ENCODE measurements at regions not wholly inside any gene's neighbourhood (a gene's known extent, or its start where the extent isn't known, plus 50 kb on each side); places are given as distances from the start of the nearest gene placed in this dataset.
"Not testable (repeated sequence)": the region's sequence is repeated elsewhere in the genome, so short reads cannot be mapped to it uniquely, and the experiment has no call there.

DNA sequence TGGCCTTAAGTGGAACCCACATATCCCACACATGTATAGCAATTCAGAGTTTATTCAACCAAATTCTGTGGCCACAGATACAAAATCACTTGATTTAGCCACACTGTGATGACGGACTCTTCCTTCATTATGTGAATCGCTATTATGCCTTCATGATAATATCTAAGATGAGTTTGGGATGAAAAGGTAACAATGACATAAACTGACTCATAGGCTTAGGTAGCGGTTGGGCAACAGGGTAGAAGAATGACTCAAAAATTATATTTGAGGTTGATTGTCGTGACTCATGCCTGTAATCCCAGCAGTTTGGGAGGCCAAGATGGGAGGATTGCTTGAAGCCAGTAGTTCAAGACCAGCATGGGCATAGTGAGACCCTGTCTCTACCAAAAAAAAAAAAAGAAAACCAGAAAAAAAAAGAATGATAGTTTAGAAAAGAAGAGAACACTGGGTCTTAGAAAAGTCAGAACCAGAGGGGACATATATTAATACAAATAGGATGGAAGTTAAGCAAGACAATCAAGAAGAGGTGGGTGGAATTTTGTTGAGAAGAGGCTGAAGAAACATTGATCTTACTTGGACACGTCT, 70.4 kb upstream of the USP9X start:
- Histone ChIP-seq H3K36me3 (replicated peaks; ENCODE audit: low read depth, low read length) (no peaks in the 10 kb centered on the region), H3K4me1 (ENCODE audit: low read length) (peaks cover 9% of the 10 kb centered on the region), H3K4me3 (ENCODE audit: low read length) (no peak overlapping the region), H4K20me1 (ENCODE audit: insufficient read depth, low read length) (no peaks in the 10 kb centered on the region), H3K4me2 (ENCODE audit: low read length) (no peak overlapping the region), H3K27ac (ENCODE audit: low read length) (no peak overlapping the region), H3K79me2 (ENCODE audit: low read length) (no peaks in the 10 kb centered on the region), H3K9me3 (ENCODE audit: insufficient read depth, low read length) (no peaks in the 10 kb centered on the region), H3K9ac (ENCODE audit: low read length) (no peak overlapping the region), H2AFZ (ENCODE audit: low read depth, low read length) (no peak overlapping the region), H3K27me3 (ENCODE audit: low read depth, low read length) (no peaks in the 10 kb centered on the region; the same call in 1 of the 2 replicates)
- no peak for TF ChIP-seq EZH2phosphoT487 (IDR thresholded peaks at IDR 0.05; ENCODE audit: low read depth)
- TF ChIP-seq, protein P1, sequence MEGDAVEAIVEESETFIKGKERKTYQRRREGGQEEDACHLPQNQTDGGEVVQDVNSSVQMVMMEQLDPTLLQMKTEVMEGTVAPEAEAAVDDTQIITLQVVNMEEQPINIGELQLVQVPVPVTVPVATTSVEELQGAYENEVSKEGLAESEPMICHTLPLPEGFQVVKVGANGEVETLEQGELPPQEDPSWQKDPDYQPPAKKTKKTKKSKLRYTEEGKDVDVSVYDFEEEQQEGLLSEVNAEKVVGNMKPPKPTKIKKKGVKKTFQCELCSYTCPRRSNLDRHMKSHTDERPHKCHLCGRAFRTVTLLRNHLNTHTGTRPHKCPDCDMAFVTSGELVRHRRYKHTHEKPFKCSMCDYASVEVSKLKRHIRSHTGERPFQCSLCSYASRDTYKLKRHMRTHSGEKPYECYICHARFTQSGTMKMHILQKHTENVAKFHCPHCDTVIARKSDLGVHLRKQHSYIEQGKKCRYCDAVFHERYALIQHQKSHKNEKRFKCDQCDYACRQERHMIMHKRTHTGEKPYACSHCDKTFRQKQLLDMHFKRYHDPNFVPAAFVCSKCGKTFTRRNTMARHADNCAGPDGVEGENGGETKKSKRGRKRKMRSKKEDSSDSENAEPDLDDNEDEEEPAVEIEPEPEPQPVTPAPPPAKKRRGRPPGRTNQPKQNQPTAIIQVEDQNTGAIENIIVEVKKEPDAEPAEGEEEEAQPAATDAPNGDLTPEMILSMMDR (IDR thresholded peaks at IDR 0.05; ENCODE audit: low read depth, low read length): no peak

DNA sequence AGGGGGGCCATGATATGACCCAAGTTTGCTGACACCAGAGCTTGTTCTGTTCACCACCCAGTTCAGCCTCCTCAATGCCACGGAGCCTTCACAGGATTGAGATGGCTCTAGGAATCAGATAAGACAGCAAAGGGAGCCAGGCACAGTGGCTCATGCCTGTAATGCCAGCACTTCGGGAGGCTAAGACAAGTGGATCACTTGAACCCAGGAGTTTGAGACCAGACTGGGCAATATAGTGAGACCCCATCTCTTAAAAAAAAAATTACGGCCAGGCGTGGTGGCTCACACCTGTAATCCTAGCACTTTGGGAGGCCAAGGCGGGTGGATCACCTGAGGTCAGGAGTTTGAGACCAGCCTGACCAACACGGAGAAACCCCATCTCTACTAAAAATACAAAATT, 67.5 kb upstream of the USP9X start:
- not testable (repeated sequence) for H3K4me2 ChIP-seq (ENCODE audit: low read length); H3K36me3 ChIP-seq (replicated peaks; ENCODE audit: low read depth, low read length); H3K79me2 ChIP-seq (ENCODE audit: low read length); H3K4me3 ChIP-seq (ENCODE audit: low read length); H3K4me1 ChIP-seq (ENCODE audit: low read length); H3K27me3 ChIP-seq (ENCODE audit: low read depth, low read length); H2AFZ ChIP-seq (ENCODE audit: low read depth, low read length); H4K20me1 ChIP-seq (ENCODE audit: insufficient read depth, low read length); H3K27ac ChIP-seq (ENCODE audit: low read length); H3K9ac ChIP-seq (ENCODE audit: low read length); H3K9me3 ChIP-seq (ENCODE audit: insufficient read depth, low read length)

DNA sequence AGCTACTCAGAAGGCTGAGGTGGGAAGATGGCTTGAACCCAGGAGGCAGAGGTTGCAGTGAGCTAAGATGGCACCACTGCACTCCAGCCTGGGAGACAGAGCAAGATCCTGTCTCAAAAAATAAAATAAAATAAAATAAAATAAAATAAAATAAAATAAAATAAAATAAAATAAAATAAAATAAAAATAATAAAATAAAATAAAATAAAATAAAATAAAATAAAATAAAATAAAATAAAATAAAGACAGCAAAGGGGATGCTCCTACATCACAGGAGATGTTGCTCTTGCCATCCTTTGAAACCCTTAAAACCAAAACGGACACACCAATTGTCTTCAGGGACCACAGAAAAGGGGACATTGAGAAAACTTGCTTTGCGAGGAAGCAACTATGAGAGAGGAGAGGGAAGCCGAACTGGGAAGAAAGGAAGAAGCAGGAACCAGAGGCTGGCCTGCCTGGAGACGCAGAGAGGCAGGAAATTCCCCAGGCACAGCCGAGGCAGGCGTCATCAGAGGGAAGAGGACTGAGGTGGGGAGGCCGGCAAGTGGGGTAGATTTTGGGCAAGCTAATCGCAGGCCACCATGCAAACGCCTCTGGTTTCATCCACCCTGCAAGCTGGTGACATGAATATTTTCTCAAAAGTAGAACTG, 66.7 kb upstream of the USP9X start:
- not testable (repeated sequence) for H3K9me3 ChIP-seq (ENCODE audit: insufficient read depth, low read length)

DNA sequence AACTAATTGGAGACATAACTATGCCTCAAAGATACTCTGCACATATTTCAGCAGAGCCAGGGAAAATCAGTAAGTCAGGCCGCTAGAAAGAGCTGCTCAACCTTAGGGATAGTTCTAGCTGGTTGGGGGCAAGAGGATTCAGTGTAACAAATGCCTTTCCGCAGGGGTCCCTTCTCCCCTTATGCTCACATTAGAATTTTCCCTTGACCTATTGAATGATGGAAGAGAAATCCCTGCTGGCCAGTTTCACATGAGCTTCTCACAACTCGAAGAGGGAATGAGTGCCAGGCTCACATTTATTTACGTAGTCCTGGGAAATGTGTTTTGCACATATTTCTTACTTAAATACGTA, 66.2 kb upstream of the USP9X start:
- peaks cover 6% of the 10 kb centered on the region for H3K4me1 ChIP-seq (ENCODE audit: low read length)
- TF ChIP-seq EZH2phosphoT487 (IDR thresholded peaks at IDR 0.05; ENCODE audit: low read depth): no peak
- TF ChIP-seq, protein P1 (IDR thresholded peaks at IDR 0.05; ENCODE audit: low read depth, low read length): no peak
- H3K79me2 ChIP-seq (ENCODE audit: low read length): no peaks in the 10 kb centered on the region
- no peaks in the 10 kb centered on the region for H4K20me1 ChIP-seq (ENCODE audit: insufficient read depth, low read length)
- H3K36me3 ChIP-seq (replicated peaks; ENCODE audit: low read depth, low read length): no peaks in the 10 kb centered on the region
- no peak overlapping the region for H3K27ac ChIP-seq (ENCODE audit: low read length)
- no peak overlapping the region for H3K4me3 ChIP-seq (ENCODE audit: low read length)
- no peaks in the 10 kb centered on the region for H3K27me3 ChIP-seq (ENCODE audit: low read depth, low read length)
- no peaks in the 10 kb centered on the region for H3K9me3 ChIP-seq (ENCODE audit: insufficient read depth, low read length)
- H3K4me2 ChIP-seq (ENCODE audit: low read length): no peak overlapping the region
- H3K9ac ChIP-seq (ENCODE audit: low read length): no peak overlapping the region
- no peak overlapping the region for H2AFZ ChIP-seq (ENCODE audit: low read depth, low read length)

More for the DNA sequence above, 66.7 kb upstream of the USP9X start:
- H3K79me2 ChIP-seq (ENCODE audit: low read length); H3K4me2 ChIP-seq (ENCODE audit: low read length); H3K27ac ChIP-seq (ENCODE audit: low read length); H3K4me1 ChIP-seq (ENCODE audit: low read length); H3K4me3 ChIP-seq (ENCODE audit: low read length); H2AFZ ChIP-seq (ENCODE audit: low read depth, low read length); H3K36me3 ChIP-seq (replicated peaks; ENCODE audit: low read depth, low read length); H4K20me1 ChIP-seq (ENCODE audit: insufficient read depth, low read length); H3K27me3 ChIP-seq (ENCODE audit: low read depth, low read length); H3K9ac ChIP-seq (ENCODE audit: low read length): not testable (repeated sequence)

DNA sequence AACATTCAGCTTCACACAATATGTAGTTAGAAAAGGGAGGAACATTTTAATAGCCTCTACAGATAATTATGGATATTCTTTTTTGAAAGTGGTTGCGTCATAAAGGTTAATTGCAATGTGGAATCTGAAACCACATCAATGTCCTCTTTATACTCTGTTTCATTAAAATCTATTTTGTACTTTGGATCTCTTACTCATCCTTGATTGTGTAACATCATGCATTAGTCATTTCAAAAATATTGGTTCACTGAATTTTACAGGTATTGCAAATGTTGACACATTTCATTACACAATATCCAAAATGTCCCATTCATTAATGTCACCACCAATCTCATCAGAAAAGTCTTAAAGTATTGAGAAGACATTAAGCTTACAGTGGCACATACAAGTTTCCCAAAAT, 62.7 kb upstream of the USP9X start:
- H3K9ac ChIP-seq (ENCODE audit: low read length): no peak overlapping the region
- no peak overlapping the region for H3K27ac ChIP-seq (ENCODE audit: low read length)
- no peak for TF ChIP-seq EZH2phosphoT487 (IDR thresholded peaks at IDR 0.05; ENCODE audit: low read depth)
- TF ChIP-seq, protein P1 (IDR thresholded peaks at IDR 0.05; ENCODE audit: low read depth, low read length): no peak
- no peaks in the 10 kb centered on the region for H4K20me1 ChIP-seq (ENCODE audit: insufficient read depth, low read length)
- H3K79me2 ChIP-seq (ENCODE audit: low read length): no peaks in the 10 kb centered on the region
- H3K4me3 ChIP-seq (ENCODE audit: low read length): no peak overlapping the region
- no peaks in the 10 kb centered on the region for H3K36me3 ChIP-seq (replicated peaks; ENCODE audit: low read depth, low read length)
- H3K4me1 ChIP-seq (ENCODE audit: low read length): peaks cover 14% of the 10 kb centered on the region
- H3K4me2 ChIP-seq (ENCODE audit: low read length): no peak overlapping the region
- H3K27me3 ChIP-seq (ENCODE audit: low read depth, low read length): no peaks in the 10 kb centered on the region
- no peak overlapping the region for H2AFZ ChIP-seq (ENCODE audit: low read depth, low read length)
- H3K9me3 ChIP-seq (ENCODE audit: insufficient read depth, low read length): no peaks in the 10 kb centered on the region
